DMS153 (cell line): ENCODE measurements at regions not wholly inside any gene's neighbourhood (a gene's known extent, or its start where the extent isn't known, plus 50 kb on each side); places are given as distances from the start of the nearest gene placed in this dataset.
A peak's percentile ranks its signal among the peaks of the same experiment; 100 is the strongest.

Source experiments
- DNase-seq: peaks from one replicate; lab custom pipeline; 2025; lab: John Stamatoyannopoulos, UW

- DNase-seq: no peak
Observed at GRCh38 chr7:1359681-1360485, 99.4 kb downstream of the MICALL2 start.

GRCh38 chr7:1360521-1360971 lies 98.7 kb downstream of the MICALL2 start:
- DNase-seq: no peak

- DNase-seq: no peak
Observed at GRCh38 chr7:1361016-1361755, 98.1 kb downstream of the MICALL2 start.

- DNase-seq: no peak
Observed at GRCh38 chr7:1361756-1362125, 97.5 kb downstream of the MICALL2 start.

- no peak for DNase-seq
Observed at GRCh38 chr7:1362301-1362700, 97.0 kb downstream of the MICALL2 start.

GRCh38 chr7:1364068-1364905 lies 95.0 kb downstream of the MICALL2 start:
- DNase-seq: no peak

DNA sequence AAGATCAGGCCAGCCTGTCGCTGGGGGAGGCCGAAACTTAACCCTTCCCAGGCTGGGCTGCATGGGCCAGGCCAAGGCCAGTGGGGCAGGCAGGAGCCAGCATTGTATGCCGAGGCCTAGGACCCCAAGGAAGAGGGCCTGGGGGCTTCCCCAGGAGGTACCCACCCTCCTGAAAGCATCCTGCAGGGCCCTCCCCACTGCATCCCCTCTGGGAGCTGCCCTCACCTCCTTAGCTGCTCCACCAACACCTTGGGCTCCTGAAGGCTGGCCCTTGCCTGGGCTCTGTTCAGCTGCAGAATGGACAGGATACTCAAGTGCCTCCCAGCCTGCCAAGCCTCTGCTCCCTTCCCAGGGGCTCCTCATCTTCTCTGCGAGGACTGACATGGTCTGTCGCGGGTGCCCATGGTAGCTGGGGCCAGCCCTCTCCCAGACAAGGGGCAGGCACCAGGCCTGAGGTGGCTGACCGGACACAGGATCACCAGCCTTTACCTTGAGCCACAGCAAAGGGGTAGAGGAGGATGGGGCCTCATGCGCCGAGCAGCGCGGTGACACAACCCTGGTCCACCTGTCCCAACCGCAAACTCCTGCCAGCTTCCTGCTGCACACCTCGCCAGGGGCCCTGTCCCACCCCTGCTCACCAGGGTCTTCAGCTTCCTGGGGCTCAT lies 94.2 kb downstream of the MICALL2 start:
- no peak for DNase-seq

DNA sequence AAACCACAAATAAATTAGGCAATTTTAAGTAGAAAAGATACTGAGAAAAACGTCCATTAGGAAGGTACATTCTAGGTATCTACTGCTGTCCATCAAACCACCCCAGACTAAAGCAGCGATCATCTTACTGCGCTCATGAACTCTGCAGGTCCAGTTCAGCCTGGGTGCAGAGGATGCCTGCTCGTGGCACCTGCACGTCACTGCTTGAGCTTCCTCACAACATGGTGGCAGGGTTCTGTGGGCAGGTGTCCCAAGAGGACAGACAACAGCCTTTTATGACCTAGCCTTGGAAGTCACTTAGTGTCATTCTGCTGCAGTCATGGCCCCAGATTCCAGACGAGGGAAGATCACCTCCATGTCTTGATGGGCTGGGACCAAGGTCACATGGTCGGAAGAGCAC lies 93.4 kb downstream of the MICALL2 start:
- DNase-seq: no peak

DNA sequence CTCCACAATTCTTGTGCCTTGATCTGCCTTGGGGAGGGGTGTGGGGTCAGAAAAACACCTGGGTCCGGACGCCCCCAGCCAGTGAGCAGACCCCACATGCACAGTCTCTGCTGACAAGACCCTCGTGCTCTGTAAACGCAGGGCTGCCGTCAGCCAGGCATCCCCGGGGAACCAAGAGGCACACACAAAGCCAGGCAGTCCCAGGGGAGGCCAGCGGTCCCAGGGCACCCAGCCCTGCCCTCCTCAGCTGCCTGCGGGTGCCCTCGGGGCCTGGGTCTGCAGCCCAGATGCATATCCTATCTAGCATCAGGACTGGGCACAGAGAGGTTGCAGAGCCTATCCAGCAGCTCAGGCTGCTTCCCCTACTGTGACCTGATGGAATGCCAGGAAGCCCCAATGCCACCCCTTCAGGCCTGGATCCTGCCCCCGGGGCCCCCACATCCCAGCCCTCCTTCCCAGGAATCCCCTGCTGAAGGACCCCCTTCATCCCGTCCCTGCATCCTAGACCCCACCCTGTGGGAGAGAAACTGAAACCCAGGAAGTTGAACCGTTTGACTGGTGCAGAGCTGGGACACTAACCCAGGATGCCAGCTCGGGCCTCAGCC lies 92.4 kb downstream of the MICALL2 start:
- no peak for DNase-seq

DNA sequence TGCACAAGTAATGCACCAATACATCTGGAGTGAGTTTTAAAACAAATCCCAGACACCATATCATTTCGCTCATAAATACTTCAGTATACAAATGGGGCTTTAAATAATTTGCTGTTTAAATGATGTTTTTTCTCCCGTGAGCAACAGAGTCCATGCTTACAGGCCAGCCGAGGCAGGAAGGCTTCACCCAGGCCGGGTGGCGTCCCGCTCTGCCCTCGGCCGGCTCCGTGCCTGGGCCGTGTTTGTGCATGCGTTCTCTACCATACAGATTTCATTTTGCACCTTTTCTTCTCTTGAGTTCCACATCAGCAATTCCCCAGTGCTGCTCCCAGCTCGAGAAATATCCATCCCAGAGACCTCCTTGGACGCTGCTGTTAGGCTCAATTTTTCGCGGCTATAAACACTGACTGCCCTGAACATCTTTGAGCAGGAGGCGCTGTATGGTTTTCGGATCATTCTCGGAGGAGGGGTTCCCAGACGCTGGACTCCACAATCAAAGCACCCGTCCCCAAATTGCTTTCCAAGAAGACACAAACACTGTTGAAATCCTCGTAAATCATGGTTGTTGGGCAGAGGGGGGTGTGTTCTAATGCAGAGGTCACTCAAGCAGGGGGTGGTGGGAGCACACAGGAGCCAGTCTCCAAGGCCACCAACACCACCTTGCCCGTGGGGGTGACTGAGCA lies 91.6 kb downstream of the MICALL2 start:
- no peak for DNase-seq

GRCh38 chr7:1368184-1368681 lies 91.0 kb downstream of the MICALL2 start:
- no peak for DNase-seq

DNA sequence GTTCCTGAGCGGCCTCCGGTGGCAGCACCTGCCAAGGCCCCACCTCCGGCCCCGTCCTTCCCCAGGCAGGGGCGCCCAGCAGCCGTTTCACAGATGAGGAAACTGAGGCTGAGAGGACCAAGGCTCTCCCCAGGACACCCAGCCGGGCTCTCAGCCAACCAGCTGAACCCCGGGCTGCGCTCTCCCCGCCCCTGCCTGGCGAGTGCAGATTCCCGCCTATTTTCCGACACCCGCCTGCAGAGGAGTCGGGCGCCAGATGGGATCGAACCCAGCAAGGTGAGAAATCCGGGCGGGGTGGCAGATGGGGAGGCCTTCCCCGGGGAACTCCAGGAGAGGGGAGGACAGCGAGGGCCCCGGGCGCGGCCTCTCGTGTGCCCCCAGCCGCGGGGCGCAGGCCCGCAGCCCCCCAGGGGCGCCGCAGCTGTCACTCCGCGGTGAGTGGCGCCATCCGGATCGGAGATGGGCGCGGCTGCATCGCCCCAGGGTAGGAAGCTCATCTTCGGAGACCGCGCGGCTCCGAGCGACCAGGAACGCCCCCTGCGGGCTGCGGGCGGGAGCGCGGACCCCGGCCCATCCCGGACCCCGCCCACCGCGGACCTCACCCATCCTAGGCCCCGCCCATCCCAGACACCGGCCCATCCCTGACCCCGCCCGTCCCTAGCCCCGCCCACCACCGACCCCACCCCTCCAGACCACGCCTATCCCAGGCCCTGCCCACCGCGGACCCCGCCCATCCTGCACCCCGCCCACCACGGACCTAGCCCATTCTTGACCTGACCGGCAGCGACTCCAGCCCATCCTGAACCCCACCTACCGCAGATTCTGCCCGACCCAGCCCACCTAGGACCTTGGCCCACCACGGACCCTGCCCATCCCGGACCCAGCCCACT lies 90.3 kb downstream of the MICALL2 start:
- peak; percentile 35 for DNase-seq

DNA sequence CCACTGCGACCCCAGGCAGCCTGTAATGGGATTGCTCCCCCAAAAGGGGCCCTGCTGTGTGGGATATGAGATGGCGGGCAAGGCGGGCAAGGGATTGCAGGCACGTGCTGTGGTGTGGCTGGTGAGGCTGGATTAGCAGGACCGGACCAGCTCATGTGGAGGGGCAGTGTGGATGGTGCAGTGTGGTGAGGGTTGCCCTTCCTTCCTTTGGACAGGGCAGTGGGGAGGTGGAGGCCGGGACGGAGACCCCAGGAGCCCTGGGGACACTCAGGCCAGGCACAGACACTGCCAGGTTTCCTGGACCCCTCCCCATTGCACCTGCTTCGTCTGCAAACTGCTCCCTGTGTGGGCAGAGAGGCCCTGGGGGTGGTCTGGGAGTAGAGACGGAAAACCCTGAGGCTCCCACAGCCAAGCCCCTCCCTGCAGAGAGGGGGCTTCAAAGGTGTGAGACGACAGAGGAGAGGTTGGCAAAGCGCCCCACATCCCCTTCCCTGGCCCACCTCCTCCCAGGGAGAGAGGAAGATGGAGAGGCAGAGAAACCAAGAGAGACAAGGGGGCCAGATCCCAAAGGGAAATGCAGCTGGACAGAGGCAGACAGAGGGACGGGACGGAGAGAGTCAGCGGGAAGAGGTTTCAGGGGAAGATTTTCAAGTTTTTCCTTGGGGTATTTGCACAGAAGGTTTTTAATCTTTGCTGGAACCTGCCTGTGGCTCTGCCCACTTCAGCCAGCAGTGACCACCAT lies 89.2 kb downstream of the MICALL2 start:
- DNase-seq: no peak

GRCh38 chr7:1370738-1371137 lies 88.5 kb downstream of the MICALL2 start:
- no peak for DNase-seq

DNA sequence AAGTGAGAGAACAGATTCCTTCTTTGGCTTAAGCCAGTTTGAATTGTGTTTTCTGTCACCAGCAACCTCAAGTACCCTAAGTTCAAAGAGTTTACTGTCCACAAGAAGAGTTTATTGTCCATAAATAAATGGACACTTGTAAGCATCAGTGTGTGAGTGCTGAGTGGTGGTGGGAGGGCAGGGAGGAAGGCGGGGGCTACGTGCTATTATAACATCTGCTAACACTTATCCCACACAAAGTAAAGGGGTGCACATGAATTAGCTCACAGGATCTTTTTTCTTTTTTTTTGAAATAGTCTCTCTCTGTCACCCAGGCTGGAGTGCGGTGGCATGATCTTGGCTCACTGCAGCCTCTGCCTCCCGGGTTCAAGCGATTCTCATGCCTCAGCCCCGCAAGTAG lies 87.2 kb downstream of the MICALL2 start:
- DNase-seq: no peak

GRCh38 chr7:1372671-1373379 lies 86.4 kb downstream of the MICALL2 start:
- no peak for DNase-seq

DNA sequence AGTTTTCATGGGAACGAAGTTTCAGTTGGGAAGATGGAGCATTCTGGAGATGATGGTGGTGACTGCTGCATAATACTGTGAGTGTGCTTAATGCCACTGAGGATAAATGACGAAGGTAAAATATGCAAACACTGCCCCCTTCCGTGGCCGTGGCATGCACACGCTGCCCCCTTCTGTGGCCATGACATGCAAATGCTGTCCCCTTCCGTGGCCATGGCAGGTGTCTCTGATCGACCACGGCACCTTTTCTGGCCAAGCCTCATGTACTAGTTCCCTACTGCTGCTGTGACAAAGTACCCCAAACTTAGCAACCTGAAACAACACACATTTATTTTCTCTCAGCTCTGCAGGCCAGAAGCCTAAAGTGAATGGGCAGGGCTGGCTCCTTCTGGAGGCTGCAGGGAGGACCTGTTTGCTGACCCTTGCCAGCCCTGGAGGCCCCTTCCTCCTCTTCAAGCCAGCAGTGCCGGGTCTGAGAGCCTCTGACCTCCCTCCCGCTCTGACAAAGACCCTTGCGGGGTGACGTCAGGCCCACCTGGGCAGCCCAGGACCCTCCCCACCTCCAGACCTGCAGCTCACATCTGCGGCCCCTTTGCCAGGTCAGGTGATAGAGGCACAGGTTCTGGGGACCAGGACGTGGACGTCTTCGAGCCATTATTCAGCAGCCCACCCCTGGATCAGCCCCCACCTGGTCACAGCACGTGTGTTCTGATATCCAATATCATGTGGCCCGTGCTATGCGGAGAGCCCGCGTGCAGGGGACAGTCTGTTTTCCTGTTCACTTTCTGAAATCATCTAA lies 82.0 kb downstream of the MICALL2 start:
- no peak for DNase-seq
